Upper lobe of left lung (tissue), 6 donors: ENCODE measurements at regions not wholly inside any gene's neighbourhood (a gene's known extent, or its start where the extent isn't known, plus 50 kb on each side); places are given as distances from the start of the nearest gene placed in this dataset.

Experiments
- ATAC-seq, 2 donors: fragments of 200-7000 bp; cut with Tn5 transposase; one replicate each; pipeline ENCODE4 v1.9.1; 2022; ENCODE audit warnings: mild to moderate bottlenecking in 2 of 2, moderate library complexity in 2 of 2; ENCODE audit not compliant: low FRiP score in 2 of 2
- DNase-seq, 2 donors: peaks; one replicate each; pipeline ENCODE4 v3.0.0-alpha.2; 2019 to 2020
- H3K27ac ChIP-seq, 4 donors: fragments of 200-600 bp; sonication (generic); one replicate each; pipeline ENCODE4 v1.5.1; 2016 to 2019
- H3K27me3 ChIP-seq, 4 donors: fragments of 200-600 bp; sonication (generic); one replicate each; pipeline ENCODE4 v1.5.1; 2017 to 2019
- H3K36me3 ChIP-seq, 4 donors: fragments of 200-600 bp; sonication (generic); one replicate each; pipeline ENCODE4 v1.5.1; 2016 to 2019
- H3K4me1 ChIP-seq, 4 donors: fragments of 200-600 bp; sonication (generic); one replicate each; pipeline ENCODE4 v1.5.1; 2018 to 2019
- H3K4me3 ChIP-seq, 4 donors: fragments of 200-600 bp; sonication (generic); one replicate each; pipeline ENCODE4 v1.5.1; 2017 to 2019; ENCODE audit warnings: mild to moderate bottlenecking in 2 of 4, moderate library complexity in 1 of 4
- H3K9me3 ChIP-seq, 4 donors: fragments of 200-600 bp; sonication (generic); one replicate each; pipeline ENCODE4 v1.5.1; 2018 to 2019
- CTCF ChIP-seq, 6 experiments: fragments of 450-650 bp in 4 of 6; fragments of 200-600 bp in 2 of 6; sonication (generic) in 2 of 6; IDR thresholded peaks; one replicate each; pipeline ENCODE4 v1.5.1; 2016 to 2019; ENCODE audit warnings: antibody characterized with exemption in 6 of 6
- EP300 ChIP-seq, 4 donors: sonication (generic); formaldehyde crosslinking; IDR thresholded peaks; one replicate each; pipeline ENCODE4 v1.5.1; 2017; ENCODE audit warnings: antibody characterized with exemption in 4 of 4, control low read depth in 2 of 4
- POLR2A ChIP-seq, 4 donors: fragments of 450-650 bp; IDR thresholded peaks; one replicate each; pipeline ENCODE4 v1.5.1; 2016 to 2017; ENCODE audit warnings: antibody characterized with exemption in 4 of 4, mild to moderate bottlenecking in 2 of 4
- POLR2AphosphoS5 ChIP-seq, 2 donors: sonication (generic); formaldehyde crosslinking; IDR thresholded peaks; one replicate each; pipeline ENCODE4 v1.5.1; 2017; ENCODE audit warnings: antibody characterized with exemption in 2 of 2
- WGBS, 2 donors: methylation state at CpG; one replicate each; pipeline ENCODE4 v1.1.5; 2017 to 2018; 5-methylcytosine and 5-hydroxymethylcytosine counted together
- donor health status: DM: no; HTN: no; CAD: no; lungs with moderate emphysema.
- donor health status: DM: no; HTN: yes; CAD: no; lungs with severe emphysema.

GRCh38 chrX:142549923-142550322 lies 344.8 kb upstream of the MAGEC2 start:
- H3K27ac ChIP-seq: no peak overlapping the region
- TF ChIP-seq CTCF (IDR thresholded peaks at IDR 0.05) (no peak), EP300 (IDR thresholded peaks at IDR 0.05) (no peak), POLR2A (IDR thresholded peaks at IDR 0.05) (no peak), POLR2AphosphoS5 (IDR thresholded peaks at IDR 0.05) (no peak)
- WGBS, 2 donors: 46 to 67% methylated on average over 3 of the region's 3 CpGs
- DNase-seq (no peak), ATAC-seq (no peak)
- no peaks in the 10 kb centered on the region for H3K4me1 ChIP-seq
- H3K9me3 ChIP-seq: no peaks in the 10 kb centered on the region
- no peaks in the 10 kb centered on the region for H3K27me3 ChIP-seq
- H3K4me3 ChIP-seq: no peak overlapping the region
- H3K36me3 ChIP-seq: no peaks in the 10 kb centered on the region

GRCh38 chrX:142505839-142506238 lies 300.7 kb upstream of the MAGEC2 start:
- no peak overlapping the region for H3K4me3 ChIP-seq
- H3K4me1 ChIP-seq: no peaks in the 10 kb centered on the region
- WGBS, 2 donors: 64 to 70% methylated on average over 3 of the region's 3 CpGs
- H3K27me3 ChIP-seq: no peaks in the 10 kb centered on the region
- TF ChIP-seq EP300 (IDR thresholded peaks at IDR 0.05) (no peak), POLR2AphosphoS5 (IDR thresholded peaks at IDR 0.05) (no peak)
- DNase-seq (no peak), ATAC-seq (no peak)
- H3K27ac ChIP-seq: no peak overlapping the region
- no peaks in the 10 kb centered on the region for H3K36me3 ChIP-seq
- no peaks in the 10 kb centered on the region for H3K9me3 ChIP-seq

GRCh38 chrX:142503967-142504643 lies 299.0 kb upstream of the MAGEC2 start:
- WGBS, 2 donors: 65 to 85% methylated on average over 5 of the region's 5 CpGs
- H3K27ac ChIP-seq: no peak overlapping the region
- no peaks in the 10 kb centered on the region for H3K9me3 ChIP-seq
- no peaks in the 10 kb centered on the region for H3K27me3 ChIP-seq
- no peak for ATAC-seq
- H3K36me3 ChIP-seq: no peaks in the 10 kb centered on the region
- H3K4me1 ChIP-seq: no peaks in the 10 kb centered on the region
- TF ChIP-seq CTCF (IDR thresholded peaks at IDR 0.05) (no peak), EP300 (IDR thresholded peaks at IDR 0.05) (no peak), POLR2A (IDR thresholded peaks at IDR 0.05) (no peak), POLR2AphosphoS5 (IDR thresholded peaks at IDR 0.05) (no peak)
- H3K4me3 ChIP-seq: no peak overlapping the region
- no peak for DNase-seq

GRCh38 chrX:142502441-142502840 lies 297.4 kb upstream of the MAGEC2 start:
- Histone ChIP-seq H3K9me3 (no peaks in the 10 kb centered on the region), H3K36me3 (no peaks in the 10 kb centered on the region), H3K27ac (no peak overlapping the region), H3K4me3 (no peak overlapping the region), H3K4me1 (no peaks in the 10 kb centered on the region), H3K27me3 (no peaks in the 10 kb centered on the region)
- no peak for ATAC-seq
- no peak for DNase-seq
- TF ChIP-seq EP300 (IDR thresholded peaks at IDR 0.05): no peak
- TF ChIP-seq POLR2A (IDR thresholded peaks at IDR 0.05): no peak
- no peak for TF ChIP-seq POLR2AphosphoS5 (IDR thresholded peaks at IDR 0.05)
- no peak for TF ChIP-seq CTCF (IDR thresholded peaks at IDR 0.05)
- WGBS, 2 donors: 58 to 69% methylated on average over 2 of the region's 2 CpGs

- Histone ChIP-seq H3K4me1 (no peaks in the 10 kb centered on the region), H3K4me3 (no peak overlapping the region), H3K27me3 (no peaks in the 10 kb centered on the region), H3K9me3 (no peaks in the 10 kb centered on the region), H3K27ac (no peak overlapping the region), H3K36me3 (no peaks in the 10 kb centered on the region)
- 87 to 95% methylated on average over 3 of the region's 3 CpGs for WGBS, 2 donors
- no peak for TF ChIP-seq POLR2A (IDR thresholded peaks at IDR 0.05)
- TF ChIP-seq CTCF (IDR thresholded peaks at IDR 0.05): no peak
- ATAC-seq (no peak), DNase-seq (no peak)
Observed at GRCh38 chrX:142499992-142500391, 294.9 kb upstream of the MAGEC2 start.
